GM12872 (cell line): ENCODE measurements at regions not wholly inside any gene's neighbourhood (a gene's known extent, or its start where the extent isn't known, plus 50 kb on each side); places are given as distances from the start of the nearest gene placed in this dataset.

Source experiments
- CTCF ChIP-seq: IDR thresholded peaks from 3 replicates; pipeline ENCODE4 v1.5.1; 2011; ENCODE audit warnings: low read depth, mild to moderate bottlenecking, low read length, moderate library complexity; ENCODE audit not compliant: insufficient read depth

- no peak for TF ChIP-seq CTCF
Measured at GRCh38 chr4:171759274-171759673, 53.9 kb upstream of the GALNTL6 start.

- TF ChIP-seq CTCF, result no peak
Measured at GRCh38 chr4:171751538-171751937, 61.7 kb upstream of the GALNTL6 start.

- no peak for TF ChIP-seq CTCF
Measured at GRCh38 chr4:171746418-171746817, 66.8 kb upstream of the GALNTL6 start.

- no peak for TF ChIP-seq CTCF
Measured at GRCh38 chr4:171742436-171742835, 70.8 kb upstream of the GALNTL6 start.

- TF ChIP-seq CTCF, result no peak
Measured at GRCh38 chr4:171727185-171727584, 86.0 kb upstream of the GALNTL6 start.

- no peak for TF ChIP-seq CTCF
Measured at GRCh38 chr4:171721937-171722336, 91.3 kb upstream of the GALNTL6 start.

GRCh38 chr4:171719691-171720090 lies 93.5 kb upstream of the GALNTL6 start:
- TF ChIP-seq CTCF, result no peak

GRCh38 chr4:171718665-171719064 lies 94.5 kb upstream of the GALNTL6 start:
- no peak for TF ChIP-seq CTCF
